GM12872 (cell line): ENCODE measurements at regions not wholly inside any gene's neighbourhood (a gene's known extent, or its start where the extent isn't known, plus 50 kb on each side); places are given as distances from the start of the nearest gene placed in this dataset.

Experiments
- TF ChIP-seq, protein P1 (sequence below): IDR thresholded peaks from 3 replicates; pipeline ENCODE4 v1.5.1; 2011; ENCODE audit warnings: low read depth, mild to moderate bottlenecking, low read length, moderate library complexity; ENCODE audit not compliant: insufficient read depth

DNA sequence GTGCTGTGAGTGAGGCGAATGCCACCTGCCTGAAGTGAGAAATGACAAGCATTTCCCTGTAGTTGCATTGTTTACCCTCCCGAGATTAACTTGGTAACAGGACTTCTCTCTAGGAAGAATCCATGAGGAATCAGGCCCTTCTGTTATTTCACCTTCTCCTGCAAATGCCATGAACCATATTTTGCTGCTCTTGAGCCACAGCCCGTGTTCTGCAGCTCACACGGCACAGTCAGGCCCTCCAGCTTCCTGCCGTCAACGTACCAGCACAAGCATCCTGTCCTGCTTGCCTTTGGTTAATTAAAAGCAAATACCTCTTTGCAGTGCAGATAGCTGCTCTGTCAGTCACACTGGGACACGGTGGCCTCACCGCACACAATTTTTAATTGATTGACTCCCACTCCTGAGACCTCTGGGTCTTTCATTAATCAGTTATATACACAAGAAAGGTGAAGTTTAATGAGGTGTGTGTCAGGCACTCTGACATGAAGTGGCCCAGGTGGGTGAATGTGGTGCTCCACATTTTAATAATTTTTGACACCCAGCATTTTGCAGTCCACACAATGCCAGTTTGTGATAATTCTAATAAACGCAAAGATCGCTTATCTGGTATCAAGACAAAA, 95.3 kb upstream of the ASB18 start:
- TF ChIP-seq, protein P1, sequence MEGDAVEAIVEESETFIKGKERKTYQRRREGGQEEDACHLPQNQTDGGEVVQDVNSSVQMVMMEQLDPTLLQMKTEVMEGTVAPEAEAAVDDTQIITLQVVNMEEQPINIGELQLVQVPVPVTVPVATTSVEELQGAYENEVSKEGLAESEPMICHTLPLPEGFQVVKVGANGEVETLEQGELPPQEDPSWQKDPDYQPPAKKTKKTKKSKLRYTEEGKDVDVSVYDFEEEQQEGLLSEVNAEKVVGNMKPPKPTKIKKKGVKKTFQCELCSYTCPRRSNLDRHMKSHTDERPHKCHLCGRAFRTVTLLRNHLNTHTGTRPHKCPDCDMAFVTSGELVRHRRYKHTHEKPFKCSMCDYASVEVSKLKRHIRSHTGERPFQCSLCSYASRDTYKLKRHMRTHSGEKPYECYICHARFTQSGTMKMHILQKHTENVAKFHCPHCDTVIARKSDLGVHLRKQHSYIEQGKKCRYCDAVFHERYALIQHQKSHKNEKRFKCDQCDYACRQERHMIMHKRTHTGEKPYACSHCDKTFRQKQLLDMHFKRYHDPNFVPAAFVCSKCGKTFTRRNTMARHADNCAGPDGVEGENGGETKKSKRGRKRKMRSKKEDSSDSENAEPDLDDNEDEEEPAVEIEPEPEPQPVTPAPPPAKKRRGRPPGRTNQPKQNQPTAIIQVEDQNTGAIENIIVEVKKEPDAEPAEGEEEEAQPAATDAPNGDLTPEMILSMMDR: no peak

DNA sequence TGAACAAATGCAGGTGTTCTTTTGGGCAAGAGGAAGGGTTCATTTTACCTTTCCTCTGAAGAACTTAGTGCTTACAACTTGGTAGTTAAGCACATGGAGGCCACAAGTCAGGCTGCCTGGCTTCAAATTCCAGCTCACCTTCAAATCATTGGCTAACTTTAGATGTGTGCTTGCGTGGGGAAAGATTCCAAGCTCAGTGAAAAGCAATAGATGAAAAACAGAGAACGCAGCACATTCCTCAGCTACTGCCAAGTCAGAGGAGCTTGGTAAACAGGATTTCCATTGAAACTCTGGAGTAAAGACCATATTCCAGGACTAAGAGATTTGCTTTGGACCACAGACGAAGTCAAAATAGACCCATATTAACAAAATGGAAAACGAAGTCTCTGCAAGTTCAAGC, 96.3 kb upstream of the ASB18 start:
- TF ChIP-seq, protein P1: no peak

DNA sequence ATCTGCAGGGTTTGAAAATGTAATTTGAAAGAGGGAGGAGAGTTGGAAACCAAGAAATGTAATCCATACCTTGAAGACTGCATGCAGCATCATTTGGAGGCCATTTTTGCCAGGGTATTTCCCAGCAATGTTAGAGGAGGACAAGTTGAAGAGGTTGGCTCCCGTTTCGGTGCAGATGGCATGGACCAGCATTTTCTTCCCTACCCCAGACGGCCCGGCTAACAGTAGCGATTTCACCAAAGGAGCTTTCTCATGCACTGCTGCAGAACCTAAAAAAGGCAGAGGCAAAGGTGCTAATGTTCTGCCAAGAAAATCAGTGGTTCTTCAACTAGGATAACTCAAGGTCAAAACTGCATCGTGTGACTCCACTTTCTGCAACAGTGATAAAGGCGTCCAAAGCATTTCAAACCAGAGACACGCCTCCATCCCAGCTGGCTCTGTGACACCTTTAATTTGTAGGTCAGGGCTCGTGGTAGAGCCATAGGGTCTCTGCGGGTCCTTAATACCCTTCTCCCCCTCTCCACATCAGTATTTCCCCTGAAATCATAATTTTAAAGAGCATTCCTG, 99.6 kb upstream of the ASB18 start:
- TF ChIP-seq, protein P1: no peak

DNA sequence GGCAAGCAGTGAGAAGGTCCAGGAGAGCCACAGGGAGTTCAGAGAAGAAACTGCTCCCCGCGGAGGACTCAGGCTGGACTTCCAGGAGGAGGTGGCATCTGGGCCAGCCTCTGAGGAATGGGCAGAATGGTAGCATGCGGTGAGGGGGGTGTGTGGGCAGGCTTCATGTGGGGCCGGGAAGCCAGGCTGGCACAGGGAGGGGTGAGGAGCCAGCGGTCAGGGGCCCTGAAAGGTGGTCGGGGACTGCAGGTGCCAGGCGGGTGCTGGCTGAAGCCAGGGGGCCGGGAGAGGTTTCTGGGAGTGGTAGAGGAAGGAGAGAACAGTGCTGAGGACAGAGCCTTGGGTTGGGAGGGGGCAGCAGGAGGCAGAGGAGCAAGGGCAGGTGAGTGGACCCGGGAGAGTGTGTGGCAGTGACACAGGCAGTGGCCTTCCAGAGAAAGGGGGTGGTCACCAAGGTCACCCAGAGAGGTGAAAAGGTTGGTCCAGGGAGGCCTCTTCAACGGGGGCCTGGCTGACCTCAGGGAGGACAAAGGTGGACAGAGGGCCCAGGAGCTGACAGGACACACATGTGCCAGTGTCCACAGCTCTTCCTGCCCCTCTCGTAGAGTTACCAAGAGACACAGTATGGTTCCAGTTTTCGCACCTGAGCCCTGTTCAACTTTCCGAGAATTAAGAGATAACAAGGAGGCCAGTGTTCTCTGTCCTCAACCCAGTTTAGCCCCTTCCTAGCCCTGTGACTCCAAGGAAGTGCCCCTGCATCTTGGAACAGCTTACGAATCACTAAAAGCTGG, 101.2 kb upstream of the ASB18 start:
- TF ChIP-seq, protein P1: no peak

DNA sequence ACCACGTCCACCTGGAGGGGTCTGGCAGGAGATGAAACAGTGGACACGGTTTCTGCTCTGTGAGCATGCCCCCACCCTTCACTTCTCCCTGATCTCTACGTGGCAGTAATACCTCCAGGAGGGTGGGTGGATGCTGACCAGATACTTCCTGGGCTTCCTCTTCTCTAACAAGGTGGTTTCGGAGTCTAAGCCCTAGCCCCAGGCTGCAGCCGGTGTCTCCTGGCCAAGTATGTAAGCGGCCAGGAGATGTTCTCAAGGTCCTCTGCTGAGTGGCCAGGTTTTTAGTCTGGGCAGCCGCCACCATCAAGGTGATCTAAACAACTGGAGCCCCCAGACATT, 101.8 kb upstream of the ASB18 start:
- TF ChIP-seq, protein P1: no peak

DNA sequence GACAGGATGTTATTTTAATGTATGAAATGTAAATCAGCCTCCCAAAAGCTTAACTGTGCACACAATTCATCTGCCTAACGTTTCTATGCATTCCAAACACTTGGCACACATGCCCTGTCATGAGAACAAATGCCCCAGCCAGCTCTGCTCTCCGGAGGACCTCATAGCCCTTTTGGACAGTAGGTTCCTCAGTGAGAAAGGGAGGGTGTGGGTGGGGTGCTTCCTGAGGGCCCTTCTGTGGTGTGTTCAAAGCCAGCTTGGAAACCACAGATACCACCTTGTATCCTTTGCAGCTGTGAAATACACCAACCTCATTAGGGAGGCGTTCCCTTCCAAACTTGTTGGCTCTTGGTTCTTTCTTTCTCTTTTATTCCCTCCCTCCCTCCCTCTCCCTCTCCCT, 102.2 kb upstream of the ASB18 start:
- TF ChIP-seq, protein P1: no peak

DNA sequence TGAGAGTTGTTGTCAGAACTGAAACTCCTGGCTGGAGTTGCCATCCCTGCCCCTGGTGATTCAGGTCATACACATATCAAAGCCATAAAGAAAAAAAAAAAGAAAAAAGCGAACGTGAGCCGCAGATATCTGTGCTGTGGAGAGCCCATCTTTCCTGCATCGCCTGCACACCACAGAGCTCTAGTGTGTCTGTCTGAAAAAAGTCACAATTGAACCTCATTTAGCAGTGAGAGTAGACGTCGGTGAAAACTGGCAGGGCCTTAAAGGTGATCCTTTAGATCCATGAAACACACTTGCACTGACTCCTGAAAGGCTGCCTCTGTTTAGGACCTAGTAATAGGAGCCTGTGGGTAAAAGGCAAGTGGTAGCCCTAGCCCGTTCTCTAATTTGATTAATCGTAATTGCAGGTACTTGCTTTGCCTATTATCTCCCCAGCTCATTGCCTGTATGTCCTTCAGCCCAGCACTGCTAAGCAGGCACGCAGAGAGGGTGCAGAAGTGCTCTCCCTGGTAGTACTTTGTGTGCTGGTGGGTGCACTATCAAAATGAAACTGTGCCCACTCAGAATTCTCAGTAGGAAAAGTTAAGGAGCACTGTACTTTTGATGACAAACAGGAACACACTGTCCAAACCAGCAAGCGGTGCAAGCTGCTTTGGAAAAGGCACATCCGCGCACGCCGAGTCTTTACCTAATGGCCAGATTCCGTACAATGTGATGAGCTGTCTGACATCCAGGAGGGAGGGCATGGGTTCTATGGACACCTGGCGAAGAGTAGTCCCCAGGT, 103.5 kb upstream of the ASB18 start:
- TF ChIP-seq, protein P1: no peak
